AG04450 (cell line): ENCODE measurements at regions not wholly inside any gene's neighbourhood (a gene's known extent, or its start where the extent isn't known, plus 50 kb on each side); places are given as distances from the start of the nearest gene placed in this dataset.

ENCODE experiments used
- CTCF ChIA-PET: fragments of 300-600, 350-600 bp; formaldehyde crosslinking; extraction: SDS; loops from one replicate; lab custom pipeline; 2022; ENCODE audit warnings: antibody characterized with exemption, inconsistent platforms; lab: Charles Lee
- POLR2A ChIA-PET: fragments of 350-600 bp; formaldehyde crosslinking; extraction: SDS; loops from one replicate; lab custom pipeline; 2021; ENCODE audit warnings: antibody characterized with exemption, inconsistent platforms; lab: Yijun Ruan, JAX
- DNase-seq: peaks from one replicate; pipeline ENCODE4 v3.0.0-alpha.2; 2011; ENCODE audit warnings: low read depth, low spot score
- H3K27ac ChIP-seq: one replicate; pipeline ENCODE4 v1.5.1; 2012; ENCODE audit warnings: low read depth, low read length, control low read depth
- H3K27me3 ChIP-seq: one replicate; pipeline ENCODE4 v1.6.0; 2012; ENCODE audit warnings: low read length; ENCODE audit not compliant: control insufficient read depth, insufficient read depth
- H3K4me3 ChIP-seq: 2 replicates; pipeline ENCODE4 v1.5.1; 2011; ENCODE audit warnings: mild to moderate bottlenecking, low read depth, low read length, control low read depth
- H3K9me3 ChIP-seq: 2 replicates; pipeline ENCODE4 v1.5.1; 2012; ENCODE audit warnings: low read length; ENCODE audit not compliant: control insufficient read depth, insufficient read depth
- CTCF ChIP-seq: IDR thresholded peaks from 2 replicates; pipeline ENCODE4 v1.5.1; 2011; ENCODE audit warnings: low read depth, low read length, control low read depth, inconsistent platforms

DNA sequence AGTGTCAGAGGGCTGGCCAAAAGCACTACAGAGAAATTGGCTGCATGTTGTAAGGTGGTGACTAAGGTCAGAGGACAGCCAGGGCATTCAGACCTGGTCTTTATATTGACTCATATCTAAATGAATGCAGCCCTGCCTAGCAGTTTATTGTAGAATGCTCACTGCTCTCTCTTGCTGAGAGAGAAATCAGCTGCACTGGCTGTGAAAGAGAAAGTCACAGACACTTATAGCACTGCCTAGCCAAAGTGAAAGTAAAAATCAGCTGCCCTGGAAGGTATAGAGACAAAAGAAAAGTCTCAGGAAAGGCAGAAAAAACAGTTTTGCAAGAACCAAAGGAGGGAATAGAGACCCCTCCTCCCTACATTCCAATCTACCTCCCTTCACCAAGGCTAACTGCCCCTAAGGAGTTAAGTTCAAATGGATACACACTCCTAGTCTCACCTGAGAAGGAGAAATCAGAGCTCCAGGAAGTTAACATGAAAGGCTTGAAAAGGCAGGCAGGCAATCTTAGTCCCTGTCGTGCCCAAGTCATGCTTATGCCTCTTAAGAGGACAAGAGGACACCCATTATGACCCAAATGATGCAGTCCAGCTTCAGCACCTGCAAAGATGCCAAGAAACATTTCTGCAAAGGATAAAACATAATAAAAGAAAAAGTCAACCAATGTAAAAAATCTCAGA, 235.1 kb downstream of the RPS4Y2 start:
- POLR2A ChIA-PET, result no interaction called here
- Histone ChIP-seq H3K27ac (no peak overlapping the region), H3K4me3 (no peak overlapping the region), H3K9me3 (peaks cover 3% of the 10 kb centered on the region; the same call in 1 of the 2 replicates), H3K27me3 (no peaks in the 10 kb centered on the region)
- DNase-seq, result no peak
- CTCF ChIA-PET, result no interaction called here
- TF ChIP-seq CTCF, result no peak

DNA sequence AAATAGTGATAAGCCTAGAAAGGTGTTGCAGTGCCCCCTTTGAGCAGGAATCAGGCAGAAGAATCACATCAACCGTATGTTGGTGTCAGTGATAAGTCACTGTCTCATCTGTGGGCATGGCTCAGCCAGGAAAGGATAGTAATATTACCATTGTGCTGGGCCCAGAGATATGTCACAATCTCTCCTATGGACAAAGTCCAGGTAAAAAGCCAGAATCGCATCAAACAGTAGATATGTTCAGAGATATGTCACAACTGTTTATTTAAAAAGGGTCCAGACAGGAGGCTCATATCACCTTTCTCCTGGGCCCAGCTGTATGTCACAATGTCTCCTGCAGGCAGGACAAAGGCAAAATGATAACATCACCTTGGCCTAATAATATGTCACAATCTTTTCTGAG, 241.4 kb downstream of the RPS4Y2 start:
- Histone ChIP-seq H3K27me3 (no peaks in the 10 kb centered on the region), H3K9me3 (no peaks in the 10 kb centered on the region), H3K4me3 (no peak overlapping the region), H3K27ac (no peak overlapping the region)
- no peak for DNase-seq
- TF ChIP-seq CTCF, result no peak
- ChIA-PET CTCF (no interaction called here), POLR2A (no interaction called here)

DNA sequence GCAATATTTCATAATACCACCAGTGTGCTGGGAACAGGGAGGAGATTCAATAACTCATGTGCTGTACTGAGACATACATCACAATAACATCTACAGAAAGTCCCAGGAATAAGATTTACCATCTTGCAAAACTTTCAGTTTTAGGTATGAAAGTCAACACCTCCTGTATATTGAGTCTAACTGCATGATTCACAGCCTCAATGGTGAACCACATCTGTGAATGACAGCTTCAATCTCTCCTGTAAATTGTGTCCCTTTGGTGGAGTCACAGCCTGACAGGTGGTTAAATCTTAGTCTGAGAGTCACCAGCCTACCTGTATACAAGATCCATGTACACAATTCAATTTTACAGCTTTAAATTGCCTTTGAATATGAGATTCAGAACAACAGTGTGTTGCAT, 242.1 kb downstream of the RPS4Y2 start:
- Histone ChIP-seq H3K27me3 (no peaks in the 10 kb centered on the region), H3K27ac (no peak overlapping the region), H3K4me3 (no peak overlapping the region), H3K9me3 (no peaks in the 10 kb centered on the region)
- no peak for TF ChIP-seq CTCF
- DNase-seq, result no peak
- ChIA-PET CTCF (no interaction called here), POLR2A (no interaction called here)

GRCh38 chrY:20998483-20998882, 242.6 kb downstream of the RPS4Y2 start:
- Histone ChIP-seq H3K4me3 (no peak overlapping the region), H3K9me3 (no peaks in the 10 kb centered on the region), H3K27me3 (no peaks in the 10 kb centered on the region), H3K27ac (no peak overlapping the region)
- TF ChIP-seq CTCF, result no peak
- CTCF ChIA-PET, result no interaction called here
- POLR2A ChIA-PET, result no interaction called here
- DNase-seq, result no peak

GRCh38 chrY:21001102-21001501, 245.2 kb downstream of the RPS4Y2 start:
- POLR2A ChIA-PET, result no interaction called here
- Histone ChIP-seq H3K4me3 (no peak overlapping the region), H3K27me3 (no peaks in the 10 kb centered on the region), H3K9me3 (no peaks in the 10 kb centered on the region), H3K27ac (no peak overlapping the region)
- CTCF ChIA-PET, result no interaction called here
- TF ChIP-seq CTCF, result no peak
- no peak for DNase-seq
